ENCODE measurements at regions not wholly inside any gene's neighbourhood (a gene's known extent, or its start where the extent isn't known, plus 50 kb on each side); places are given as distances from the start of the nearest gene placed in this dataset.

DNA sequence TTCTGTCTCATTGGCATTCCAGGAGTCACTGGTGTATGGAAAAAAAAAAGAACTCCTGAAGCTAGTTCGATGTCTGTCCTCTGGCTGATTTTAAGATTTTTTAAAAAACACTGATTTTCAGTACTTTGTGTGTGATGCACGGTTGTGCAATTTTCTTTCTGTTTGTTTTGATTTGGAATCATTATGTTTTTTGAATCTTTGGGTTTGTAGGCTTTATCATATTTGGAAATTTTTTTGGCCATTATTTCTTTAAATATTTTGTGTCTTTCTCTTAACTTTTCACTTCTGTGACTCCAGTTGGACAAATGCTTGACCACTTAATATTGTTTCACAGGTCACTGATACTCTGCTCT, 327.2 kb downstream of the BCKDHB start:
- no peaks in the 10 kb centered on the region for H4K20me1 ChIP-seq (ENCODE audit: insufficient read depth, poor library complexity, severe bottlenecking)
- H3K36me3 ChIP-seq (replicated peaks; ENCODE audit: insufficient read depth, low read depth), result no peaks in the 10 kb centered on the region
- DNase-seq (ENCODE audit: low spot score), result no peak
- no peak overlapping the region for H3K4me3 ChIP-seq
- no peaks in the 10 kb centered on the region for H3K4me1 ChIP-seq (ENCODE audit: insufficient read depth)
- no peaks in the 10 kb centered on the region for H3K79me2 ChIP-seq
- no peak overlapping the region for H2AFZ ChIP-seq
- no peaks in the 10 kb centered on the region for H3K27me3 ChIP-seq
- H3K27ac ChIP-seq, result no peak overlapping the region
- H3K4me2 ChIP-seq, result no peak overlapping the region
- TF ChIP-seq EZH2phosphoT487 (IDR thresholded peaks at IDR 0.05; ENCODE audit: low read depth, severe bottlenecking, unreplicated experiment) (no peak), EZH2 (IDR thresholded peaks at IDR 0.05; ENCODE audit: borderline replicate concordance) (no peak)
- TF ChIP-seq, protein P1, sequence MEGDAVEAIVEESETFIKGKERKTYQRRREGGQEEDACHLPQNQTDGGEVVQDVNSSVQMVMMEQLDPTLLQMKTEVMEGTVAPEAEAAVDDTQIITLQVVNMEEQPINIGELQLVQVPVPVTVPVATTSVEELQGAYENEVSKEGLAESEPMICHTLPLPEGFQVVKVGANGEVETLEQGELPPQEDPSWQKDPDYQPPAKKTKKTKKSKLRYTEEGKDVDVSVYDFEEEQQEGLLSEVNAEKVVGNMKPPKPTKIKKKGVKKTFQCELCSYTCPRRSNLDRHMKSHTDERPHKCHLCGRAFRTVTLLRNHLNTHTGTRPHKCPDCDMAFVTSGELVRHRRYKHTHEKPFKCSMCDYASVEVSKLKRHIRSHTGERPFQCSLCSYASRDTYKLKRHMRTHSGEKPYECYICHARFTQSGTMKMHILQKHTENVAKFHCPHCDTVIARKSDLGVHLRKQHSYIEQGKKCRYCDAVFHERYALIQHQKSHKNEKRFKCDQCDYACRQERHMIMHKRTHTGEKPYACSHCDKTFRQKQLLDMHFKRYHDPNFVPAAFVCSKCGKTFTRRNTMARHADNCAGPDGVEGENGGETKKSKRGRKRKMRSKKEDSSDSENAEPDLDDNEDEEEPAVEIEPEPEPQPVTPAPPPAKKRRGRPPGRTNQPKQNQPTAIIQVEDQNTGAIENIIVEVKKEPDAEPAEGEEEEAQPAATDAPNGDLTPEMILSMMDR (IDR thresholded peaks at IDR 0.05; ENCODE audit: poor library complexity), result no peak
- no peaks in the 10 kb centered on the region for H3K9me2 ChIP-seq (replicated peaks; ENCODE audit: insufficient read depth)
- no peaks in the 10 kb centered on the region for H3K9me3 ChIP-seq (ENCODE audit: low read depth)
- WGBS (ENCODE audit: low lambda C conversion rate, missing lambda C conversion rate), result 85% methylated on average over 2 of the region's 2 CpGs

DNA sequence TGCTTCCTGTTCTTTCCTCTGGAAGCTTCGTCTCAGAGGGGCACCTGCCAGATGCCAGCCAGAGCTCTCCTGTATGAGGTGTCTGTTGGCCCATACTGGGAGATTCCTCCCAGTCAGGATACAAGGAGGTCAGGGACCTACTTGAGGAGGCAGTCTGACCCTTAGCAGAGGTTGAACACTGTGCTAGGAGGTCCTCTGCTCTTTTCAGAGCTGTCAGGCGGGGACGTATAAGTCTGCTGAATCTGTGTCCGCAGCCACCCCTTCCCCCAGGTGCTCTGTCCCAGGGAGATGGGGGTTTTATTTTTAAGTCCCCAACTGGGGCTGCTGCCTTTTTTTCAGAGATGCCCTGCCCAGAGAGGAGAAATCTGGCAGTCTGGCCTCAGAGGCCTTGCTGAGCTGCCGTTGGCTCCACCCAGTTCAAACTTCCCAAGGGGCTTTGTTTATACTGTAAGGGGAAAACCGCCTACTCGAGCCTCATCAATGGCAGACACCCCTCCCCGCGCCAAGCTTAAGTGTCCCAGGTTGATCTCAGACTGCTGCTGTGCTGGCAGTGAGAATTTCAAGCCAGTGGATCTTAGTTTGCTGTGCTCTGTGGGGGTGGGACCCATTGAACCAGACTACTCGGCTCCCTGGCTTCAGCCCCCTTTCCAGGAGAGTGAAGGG, 326.7 kb downstream of the BCKDHB start:
- WGBS (ENCODE audit: low lambda C conversion rate, missing lambda C conversion rate), result 64% methylated on average over 10 of the region's 10 CpGs
- Histone ChIP-seq H3K79me2 (no peaks in the 10 kb centered on the region), H3K36me3 (replicated peaks; ENCODE audit: insufficient read depth, low read depth) (no peaks in the 10 kb centered on the region), H3K27ac (no peak overlapping the region), H3K4me3 (no peak overlapping the region), H3K27me3 (no peaks in the 10 kb centered on the region), H3K9me2 (replicated peaks; ENCODE audit: insufficient read depth) (no peaks in the 10 kb centered on the region), H2AFZ (no peak overlapping the region), H3K4me1 (ENCODE audit: insufficient read depth) (no peaks in the 10 kb centered on the region), H3K9me3 (ENCODE audit: low read depth) (no peaks in the 10 kb centered on the region), H3K4me2 (no peak overlapping the region), H4K20me1 (ENCODE audit: insufficient read depth, poor library complexity, severe bottlenecking) (no peaks in the 10 kb centered on the region)
- TF ChIP-seq EZH2 (IDR thresholded peaks at IDR 0.05; ENCODE audit: borderline replicate concordance), result no peak
- TF ChIP-seq, protein P1 (IDR thresholded peaks at IDR 0.05; ENCODE audit: poor library complexity), result no peak
- TF ChIP-seq EZH2phosphoT487 (IDR thresholded peaks at IDR 0.05; ENCODE audit: low read depth, severe bottlenecking, unreplicated experiment), result no peak
- DNase-seq (ENCODE audit: low spot score), result no peak

DNA sequence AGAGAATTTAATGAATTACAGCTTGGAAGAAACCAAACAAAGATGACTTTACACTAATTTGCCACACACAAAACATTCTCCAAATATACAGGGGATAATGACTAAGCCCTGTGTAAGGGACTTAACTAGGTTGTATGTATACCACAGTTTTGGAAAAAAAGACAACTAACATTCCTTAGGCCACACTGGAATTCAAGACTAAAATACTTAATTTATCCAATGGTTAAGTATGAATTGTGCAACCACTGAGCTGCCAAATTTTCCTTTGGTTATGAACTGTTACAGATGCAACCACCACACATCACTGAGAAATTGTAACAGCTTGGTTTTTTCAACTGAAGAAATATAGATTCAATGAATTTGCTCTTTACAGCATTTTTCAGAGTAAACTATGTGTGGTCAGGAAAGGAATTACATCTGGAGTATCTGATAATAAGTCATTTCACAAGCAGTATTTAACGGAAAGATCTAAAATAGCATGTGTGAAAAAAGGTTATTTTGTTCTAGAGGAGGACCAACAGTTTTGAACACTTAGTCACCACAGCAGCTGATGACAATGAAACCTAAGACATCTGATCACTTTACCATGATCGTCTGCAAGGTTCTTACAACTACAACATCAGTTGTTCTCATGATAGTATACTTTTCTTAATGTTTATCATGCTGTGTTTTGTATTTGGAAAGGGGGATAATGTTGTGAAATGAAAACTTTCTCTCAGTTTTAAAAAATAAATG, 318.8 kb downstream of the BCKDHB start:
- H2AFZ ChIP-seq, result no peak overlapping the region
- no peak overlapping the region for H3K27ac ChIP-seq
- H3K4me3 ChIP-seq, result no peak overlapping the region
- no peaks in the 10 kb centered on the region for H3K36me3 ChIP-seq (replicated peaks; ENCODE audit: insufficient read depth, low read depth)
- H3K4me2 ChIP-seq, result no peak overlapping the region
- H3K9me3 ChIP-seq (ENCODE audit: low read depth), result no peaks in the 10 kb centered on the region
- H3K27me3 ChIP-seq, result no peaks in the 10 kb centered on the region
- WGBS (ENCODE audit: low lambda C conversion rate, missing lambda C conversion rate), result 78% methylated on average over 2 of the region's 2 CpGs
- TF ChIP-seq EZH2phosphoT487 (IDR thresholded peaks at IDR 0.05; ENCODE audit: low read depth, severe bottlenecking, unreplicated experiment) (no peak), EZH2 (IDR thresholded peaks at IDR 0.05; ENCODE audit: borderline replicate concordance) (no peak)
- TF ChIP-seq, protein P1 (IDR thresholded peaks at IDR 0.05; ENCODE audit: poor library complexity), result no peak
- DNase-seq (ENCODE audit: low spot score), result no peak
- H4K20me1 ChIP-seq (ENCODE audit: insufficient read depth, poor library complexity, severe bottlenecking), result no peaks in the 10 kb centered on the region
- no peaks in the 10 kb centered on the region for H3K9me2 ChIP-seq (replicated peaks; ENCODE audit: insufficient read depth)
- no peaks in the 10 kb centered on the region for H3K4me1 ChIP-seq (ENCODE audit: insufficient read depth)
- no peaks in the 10 kb centered on the region for H3K79me2 ChIP-seq

Data from hepatocyte (in vitro differentiated cells).